Body of pancreas (tissue), 4 donors: ENCODE measurements at regions not wholly inside any gene's neighbourhood (a gene's known extent, or its start where the extent isn't known, plus 50 kb on each side); places are given as distances from the start of the nearest gene placed in this dataset.

ENCODE experiments used
- CTCF ChIP-seq, 7 experiments: fragments of 450-650 bp in 4 of 7; fragments of 200-600 bp in 3 of 7; sonication (generic) in 3 of 7; IDR thresholded peaks; one replicate each; pipeline ENCODE4 v1.5.1; 2016 to 2019; ENCODE audit warnings: antibody characterized with exemption in 7 of 7
- POLR2A ChIP-seq, 3 donors: fragments of 450-650 bp; IDR thresholded peaks; one replicate each; pipeline ENCODE4 v1.6.1; 2016; ENCODE audit warnings: antibody characterized with exemption in 3 of 3, mild to moderate bottlenecking in 2 of 3

- no peak for TF ChIP-seq CTCF (IDR thresholded peaks at IDR 0.05)
- no peak for TF ChIP-seq POLR2A (IDR thresholded peaks at IDR 0.05)
Observed at GRCh38 chr4:124044330-124044729, 647.7 kb downstream of the SPRY1 start.
